Spleen (tissue), 11 donors: ENCODE measurements at regions not wholly inside any gene's neighbourhood (a gene's known extent, or its start where the extent isn't known, plus 50 kb on each side); places are given as distances from the start of the nearest gene placed in this dataset.
"Not testable (repeated sequence)": the region's sequence is repeated elsewhere in the genome, so short reads cannot be mapped to it uniquely, and the experiment has no call there.

Experiments used
- DNase-seq: peaks from one replicate; pipeline ENCODE4 v3.0.0-alpha.2; 2020
- H3K27ac ChIP-seq, 8 donors: fragments of 200-600 bp; sonication (generic) in 7 of 8; 1 replicate in 4 of 8; 2 replicates in 4 of 8; pipeline versions ENCODE4 v1.5.0 to v1.8.0; 2016 to 2021; ENCODE audit warnings: inconsistent platforms in 4 of 8, mild to moderate bottlenecking in 4 of 8, moderate library complexity in 1 of 8
- H3K27me3 ChIP-seq, 7 donors: fragments of 200-600 bp; sonication (generic) in 6 of 7; replicated peaks in 1 of 7; 1 replicate in 4 of 7; 2 replicates in 3 of 7; pipeline versions ENCODE4 v1.5.0 to v1.8.0; 2016 to 2021; ENCODE audit warnings: inconsistent platforms in 3 of 7, mild to moderate bottlenecking in 1 of 7
- H3K36me3 ChIP-seq, 6 donors: fragments of 200-600 bp; sonication (generic) in 5 of 6; 1 replicate in 4 of 6; 2 replicates in 2 of 6; pipeline versions ENCODE4 v1.5.0 to v1.8.0; 2016 to 2021; ENCODE audit warnings: inconsistent platforms in 2 of 6
- H3K4me1 ChIP-seq, 6 donors: fragments of 200-600 bp; sonication (generic) in 5 of 6; 1 replicate in 3 of 6; 2 replicates in 3 of 6; pipeline versions ENCODE4 v1.5.0 to v1.8.0; 2016 to 2021; ENCODE audit warnings: inconsistent platforms in 3 of 6
- H3K4me3 ChIP-seq, 8 donors: fragments of 200-600 bp; sonication (generic) in 7 of 8; 1 replicate in 4 of 8; 2 replicates in 4 of 8; pipeline versions ENCODE4 v1.5.0 to v1.8.0; 2016 to 2021; ENCODE audit warnings: inconsistent platforms in 4 of 8, mild to moderate bottlenecking in 4 of 8, moderate library complexity in 2 of 8
- H3K9me3 ChIP-seq, 8 donors: fragments of 200-600 bp; sonication (generic) in 7 of 8; 1 replicate in 4 of 8; 2 replicates in 4 of 8; pipeline versions ENCODE4 v1.5.0 to v1.8.0; 2016 to 2021; ENCODE audit warnings: inconsistent platforms in 4 of 8
- CTCF ChIP-seq, 11 experiments: fragments of 200-600 bp in 7 of 11; fragments of 450-650 bp in 4 of 11; sonication (generic) in 4 of 11; IDR thresholded peaks in 8 of 11; conservative IDR thresholded peaks in 3 of 11; 1 replicate in 7 of 11; 2 replicates in 4 of 11; pipeline versions ENCODE4 v1.4.0 to v1.8.0; 2016 to 2021; ENCODE audit warnings: antibody characterized with exemption in 11 of 11, inconsistent platforms in 4 of 11, mild to moderate bottlenecking in 1 of 11
- POLR2A ChIP-seq, 3 donors: fragments of 450-650 bp; IDR thresholded peaks; one replicate each; pipeline ENCODE4 v1.5.1; 2017; ENCODE audit warnings: antibody characterized with exemption in 3 of 3, mild to moderate bottlenecking in 1 of 3
- POLR2AphosphoS5 ChIP-seq, 3 donors: sonication (generic); formaldehyde crosslinking; IDR thresholded peaks; one replicate each; pipeline ENCODE4 v1.5.1; 2017; ENCODE audit warnings: antibody characterized with exemption in 3 of 3
- WGBS, 5 donors: extraction: QIAGEN DNeasy Blood & Tissue Kit in 3 of 5; methylation state at CpG; one replicate each; pipeline versions ENCODE4 v1.1.5 to v1.1.7; 2013 to 2018; 5-methylcytosine and 5-hydroxymethylcytosine counted together
- intact Hi-C: fragments of 100-400 bp; cut with DNase I; formaldehyde crosslinking; loops from one replicate; pipeline ENCODE4 v1.15.0; 2023; ENCODE audit warnings: low total_unique reads
- donor health status: healthy with polysubstance abuse.
- donor health status: DM: no; HTN: no; CAD: no; lungs with moderate emphysema.
- donor health status: DM: no; HTN: no; CAD: no.
- donor health status: Bipolar disorder and iron deficiency.
- donor health status: healthy.
- donor health status: DM: no; HTN: no; CAD: no.
- donor health status: DM: yes; HTN: yes; CAD: no.

GRCh38 chrX:40788698-40789097 is 53.4 kb upstream of the MED14 start:
- H3K27ac ChIP-seq = not testable (repeated sequence)
- 88 to 99% (median 94%) methylated on average over 6 of the region's 6 CpGs for WGBS, 5 donors

GRCh38 chrX:40792433-40792832 is 57.1 kb upstream of the MED14 start:
- TF ChIP-seq POLR2A (IDR thresholded peaks at IDR 0.05) (no peak), POLR2AphosphoS5 (IDR thresholded peaks at IDR 0.05) (no peak), CTCF (IDR thresholded peaks at IDR 0.05 in 8 of 11, conservative IDR thresholded peaks at IDR 0.05 in 3 of 11) (no peak)
- peaks cover 0 to 8% (median 0%) of the 10 kb centered on the region in 8 donors for H3K9me3 ChIP-seq
- no peak for DNase-seq
- H3K4me3 ChIP-seq = no peak overlapping the region
- intact Hi-C loops = loop anchor here (5.0 kb wide), 1 partner anchor 140 kb away; no protein-coding TSS in a partner anchor
- peaks cover 0 to 9% (median 0%) of the 10 kb centered on the region in 6 donors for H3K4me1 ChIP-seq
- H3K36me3 ChIP-seq = no peaks in the 10 kb centered on the region
- peaks cover 0 to 13% (median 0%) of the 10 kb centered on the region in 7 donors for H3K27me3 ChIP-seq
- 57 to 65% (median 63%) methylated on average over 1 of the region's 1 CpG for WGBS, 5 donors
- no peak overlapping the region for H3K27ac ChIP-seq

More at GRCh38 chrX:40788698-40789097, 53.4 kb upstream of the MED14 start:
- intact Hi-C loops, DNase-seq, H3K4me1 ChIP-seq, H3K4me3 ChIP-seq, H3K36me3 ChIP-seq, H3K27me3 ChIP-seq, H3K9me3 ChIP-seq: not testable (repeated sequence)

- not testable (repeated sequence) for H3K4me1 ChIP-seq, H3K9me3 ChIP-seq, H3K36me3 ChIP-seq, H3K27ac ChIP-seq, H3K4me3 ChIP-seq, DNase-seq
- intact Hi-C loops = loop anchor here (5.0 kb wide), 1 partner anchor 142 kb away; no protein-coding TSS in a partner anchor
- H3K27me3 ChIP-seq = peaks cover 0 to 13% (median 0%) of the 10 kb centered on the region in 7 donors
- 71 to 100% (median 91%) methylated on average over 1 of the region's 1 CpG; no CpG with 5 or more reads in 1 of the 5 donors for WGBS, 5 donors
Measured at GRCh38 chrX:40794829-40795130, 59.4 kb upstream of the MED14 start.

- peaks cover 0 to 13% (median 0%) of the 10 kb centered on the region in 7 donors for H3K27me3 ChIP-seq
- H3K27ac ChIP-seq, intact Hi-C loops, H3K9me3 ChIP-seq, H3K36me3 ChIP-seq, H3K4me1 ChIP-seq, H3K4me3 ChIP-seq, DNase-seq: not testable (repeated sequence)
- 81 to 90% (median 85%) methylated on average over 3 of the region's 3 CpGs for WGBS, 5 donors
Measured at GRCh38 chrX:40799745-40800144, 64.4 kb upstream of the MED14 start.

- H3K4me3 ChIP-seq = no peak overlapping the region
- no peak for DNase-seq
- H3K4me1 ChIP-seq = no peaks in the 10 kb centered on the region
- H3K9me3 ChIP-seq = no peaks in the 10 kb centered on the region
- TF ChIP-seq POLR2AphosphoS5 (IDR thresholded peaks at IDR 0.05) (no peak), CTCF (IDR thresholded peaks at IDR 0.05 in 8 of 11, conservative IDR thresholded peaks at IDR 0.05 in 3 of 11) (no peak), POLR2A (IDR thresholded peaks at IDR 0.05) (no peak)
- WGBS, 5 donors = 75 to 94% (median 89%) methylated on average over 12 to 13 of the region's 13 CpGs
- no peaks in the 10 kb centered on the region for H3K36me3 ChIP-seq
- intact Hi-C loops = no loop called here
- H3K27me3 ChIP-seq = no peaks in the 10 kb centered on the region
- H3K27ac ChIP-seq = no peak overlapping the region
Measured at GRCh38 chrX:40805404-40805803, 70.1 kb upstream of the MED14 start.
